ENCODE measurements at regions not wholly inside any gene's neighbourhood (a gene's known extent, or its start where the extent isn't known, plus 50 kb on each side); places are given as distances from the start of the nearest gene placed in this dataset.

DNA sequence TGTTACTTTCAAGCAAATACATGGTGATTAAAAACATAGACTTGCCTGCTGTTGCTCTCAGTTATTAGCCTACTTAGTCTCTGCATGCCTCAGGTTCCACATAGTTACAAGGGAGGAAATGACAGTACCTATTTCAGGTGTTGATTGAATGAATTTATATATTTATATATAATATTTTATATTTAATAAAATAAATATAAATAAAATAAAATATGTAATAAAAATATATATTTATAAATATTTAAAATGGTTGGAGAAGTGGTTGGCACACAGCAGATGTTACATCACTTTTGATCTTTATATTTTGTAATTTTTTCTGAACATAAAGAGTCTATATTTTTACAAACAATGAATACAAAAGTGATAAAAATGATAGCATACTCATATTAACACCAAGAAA is 716.0 kb upstream of the EYS start:
- Histone ChIP-seq H3K9me3 (no peaks in the 10 kb centered on the region), H3K4me3 (no peak overlapping the region), H3K36me3 (no peaks in the 10 kb centered on the region), H3K4me1 (replicated peaks) (no peaks in the 10 kb centered on the region), H3K27me3 (replicated peaks; ENCODE audit: insufficient read depth) (no peaks in the 10 kb centered on the region), H3K27ac (no peak overlapping the region)
- intact Hi-C loops (cut with DNase I): no loop called here
- TF ChIP-seq POLR2AphosphoS5 (IDR thresholded peaks at IDR 0.05): no peak
- no peak for TF ChIP-seq POLR2A (IDR thresholded peaks at IDR 0.05)
- TF ChIP-seq, protein P1, sequence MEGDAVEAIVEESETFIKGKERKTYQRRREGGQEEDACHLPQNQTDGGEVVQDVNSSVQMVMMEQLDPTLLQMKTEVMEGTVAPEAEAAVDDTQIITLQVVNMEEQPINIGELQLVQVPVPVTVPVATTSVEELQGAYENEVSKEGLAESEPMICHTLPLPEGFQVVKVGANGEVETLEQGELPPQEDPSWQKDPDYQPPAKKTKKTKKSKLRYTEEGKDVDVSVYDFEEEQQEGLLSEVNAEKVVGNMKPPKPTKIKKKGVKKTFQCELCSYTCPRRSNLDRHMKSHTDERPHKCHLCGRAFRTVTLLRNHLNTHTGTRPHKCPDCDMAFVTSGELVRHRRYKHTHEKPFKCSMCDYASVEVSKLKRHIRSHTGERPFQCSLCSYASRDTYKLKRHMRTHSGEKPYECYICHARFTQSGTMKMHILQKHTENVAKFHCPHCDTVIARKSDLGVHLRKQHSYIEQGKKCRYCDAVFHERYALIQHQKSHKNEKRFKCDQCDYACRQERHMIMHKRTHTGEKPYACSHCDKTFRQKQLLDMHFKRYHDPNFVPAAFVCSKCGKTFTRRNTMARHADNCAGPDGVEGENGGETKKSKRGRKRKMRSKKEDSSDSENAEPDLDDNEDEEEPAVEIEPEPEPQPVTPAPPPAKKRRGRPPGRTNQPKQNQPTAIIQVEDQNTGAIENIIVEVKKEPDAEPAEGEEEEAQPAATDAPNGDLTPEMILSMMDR (IDR thresholded peaks at IDR 0.05): no peak
- DNase-seq (ENCODE audit: low spot score): no peak

DNA sequence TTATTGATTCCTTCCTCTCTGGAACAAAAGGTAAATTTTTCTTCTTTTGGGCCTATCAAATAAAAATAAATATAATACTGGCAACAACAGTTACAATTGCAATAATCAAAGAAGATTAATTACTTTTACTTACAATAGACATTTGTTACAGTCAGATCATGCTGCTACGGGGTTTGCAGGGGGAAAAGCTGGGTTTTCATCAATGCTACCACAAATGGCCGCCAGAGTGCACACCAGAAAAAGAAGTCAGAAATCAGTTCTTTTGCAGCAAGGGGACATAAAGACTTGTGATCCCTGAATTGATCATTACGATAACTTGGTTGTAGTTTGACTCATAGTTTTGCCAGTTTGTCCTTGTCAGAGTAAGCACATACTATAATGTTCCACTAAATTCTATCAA is 714.5 kb upstream of the EYS start:
- H3K4me1 ChIP-seq (replicated peaks): no peaks in the 10 kb centered on the region
- intact Hi-C loops (cut with DNase I): no loop called here
- no peaks in the 10 kb centered on the region for H3K9me3 ChIP-seq
- TF ChIP-seq, protein P1 (IDR thresholded peaks at IDR 0.05): no peak
- no peak for TF ChIP-seq POLR2A (IDR thresholded peaks at IDR 0.05)
- TF ChIP-seq POLR2AphosphoS5 (IDR thresholded peaks at IDR 0.05): no peak
- H3K27ac ChIP-seq: no peak overlapping the region
- no peaks in the 10 kb centered on the region for H3K27me3 ChIP-seq (replicated peaks; ENCODE audit: insufficient read depth)
- no peaks in the 10 kb centered on the region for H3K36me3 ChIP-seq
- DNase-seq (ENCODE audit: low spot score): no peak
- 42% methylated on average over 3 of the region's 3 CpGs for WGBS
- no peak overlapping the region for H3K4me3 ChIP-seq

DNA sequence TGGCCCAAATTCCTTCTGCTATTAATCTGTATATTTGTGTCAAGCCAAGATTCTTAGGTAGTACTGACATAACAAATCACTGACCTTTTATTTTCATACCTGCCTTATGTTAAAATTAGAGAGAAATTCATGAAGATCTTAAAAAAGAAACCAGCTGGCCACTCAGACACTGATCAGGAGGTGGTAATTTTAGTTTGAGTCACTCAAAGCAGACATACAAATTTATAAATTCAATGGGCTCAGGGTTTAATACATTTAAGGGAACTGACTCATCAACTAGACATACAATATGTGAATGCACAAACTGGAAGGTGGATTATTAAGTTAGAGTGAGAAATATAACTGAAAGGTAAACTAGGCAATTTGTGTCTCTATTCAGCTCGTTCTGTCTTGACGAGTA is 711.9 kb upstream of the EYS start:
- Histone ChIP-seq H3K36me3 (no peaks in the 10 kb centered on the region), H3K4me3 (no peak overlapping the region), H3K27me3 (replicated peaks; ENCODE audit: insufficient read depth) (no peaks in the 10 kb centered on the region), H3K9me3 (no peaks in the 10 kb centered on the region), H3K4me1 (replicated peaks) (no peaks in the 10 kb centered on the region), H3K27ac (no peak overlapping the region)
- DNase-seq (ENCODE audit: low spot score): no peak
- 95% methylated on average over 2 of the region's 2 CpGs for WGBS
- TF ChIP-seq POLR2A (IDR thresholded peaks at IDR 0.05) (no peak), POLR2AphosphoS5 (IDR thresholded peaks at IDR 0.05) (no peak)
- TF ChIP-seq, protein P1 (IDR thresholded peaks at IDR 0.05): no peak
- intact Hi-C loops (cut with DNase I): no loop called here

DNA sequence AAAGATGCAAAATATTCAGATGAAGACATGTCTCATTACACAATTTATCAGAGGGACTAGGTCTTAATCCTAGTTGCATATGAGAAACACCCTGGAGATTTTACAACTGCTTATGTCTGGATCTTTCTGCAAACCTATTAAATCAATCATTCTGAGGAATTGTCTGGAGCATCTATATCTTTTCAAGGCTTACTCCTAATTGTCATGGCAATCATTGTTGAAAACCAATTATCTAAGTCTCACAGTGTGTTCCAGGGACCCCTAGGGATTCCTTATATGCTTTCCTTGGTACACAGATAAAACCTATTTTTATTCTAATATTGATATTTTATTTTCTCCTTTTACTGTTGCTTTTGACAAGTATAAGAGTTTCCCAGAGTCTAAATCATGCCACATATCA is 696.9 kb upstream of the EYS start:
- intact Hi-C loops (cut with DNase I): no loop called here
- Histone ChIP-seq H3K27me3 (replicated peaks; ENCODE audit: insufficient read depth) (no peaks in the 10 kb centered on the region), H3K9me3 (no peaks in the 10 kb centered on the region), H3K36me3 (no peaks in the 10 kb centered on the region), H3K4me3 (no peak overlapping the region), H3K27ac (no peak overlapping the region), H3K4me1 (replicated peaks) (no peaks in the 10 kb centered on the region)
- TF ChIP-seq, protein P1 (IDR thresholded peaks at IDR 0.05): no peak
- TF ChIP-seq POLR2A (IDR thresholded peaks at IDR 0.05) (no peak), POLR2AphosphoS5 (IDR thresholded peaks at IDR 0.05) (no peak)
- no peak for DNase-seq (ENCODE audit: low spot score)

DNA sequence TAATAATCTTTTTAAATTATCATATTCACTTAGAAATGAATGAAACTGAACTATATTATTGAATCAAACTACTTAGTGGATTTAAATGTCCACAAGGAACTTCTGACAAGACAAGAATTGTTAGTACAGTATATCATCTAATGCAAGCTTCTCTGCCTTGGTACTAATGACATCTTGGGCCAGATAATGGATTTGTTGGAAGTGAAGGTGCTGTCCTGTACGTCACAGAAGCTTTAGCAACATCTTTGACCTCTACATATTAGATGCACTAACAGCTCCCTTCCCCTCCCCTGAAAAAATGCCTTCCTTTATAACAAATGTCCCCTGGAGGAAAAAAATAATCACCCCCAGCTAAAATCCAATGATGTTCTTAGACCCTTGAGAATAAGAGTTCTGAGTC is 695.8 kb upstream of the EYS start:
- Histone ChIP-seq H3K27ac (no peak overlapping the region), H3K27me3 (replicated peaks; ENCODE audit: insufficient read depth) (no peaks in the 10 kb centered on the region), H3K9me3 (no peaks in the 10 kb centered on the region), H3K4me3 (no peak overlapping the region), H3K4me1 (replicated peaks) (no peaks in the 10 kb centered on the region), H3K36me3 (no peaks in the 10 kb centered on the region)
- DNase-seq (ENCODE audit: low spot score): no peak
- TF ChIP-seq, protein P1 (IDR thresholded peaks at IDR 0.05): no peak
- no peak for TF ChIP-seq POLR2AphosphoS5 (IDR thresholded peaks at IDR 0.05)
- no peak for TF ChIP-seq POLR2A (IDR thresholded peaks at IDR 0.05)
- intact Hi-C loops (cut with DNase I): no loop called here
- 75% methylated on average over 1 of the region's 1 CpG for WGBS

Measured in prostate gland (tissue), 2 donors.